SIG-M5 treated with dmso at 0.1 percent for 504 hours (cell line): ENCODE measurements at regions not wholly inside any gene's neighbourhood (a gene's known extent, or its start where the extent isn't known, plus 50 kb on each side); places are given as distances from the start of the nearest gene placed in this dataset.
"Not testable (repeated sequence)": the region's sequence is repeated elsewhere in the genome, so short reads cannot be mapped to it uniquely, and the experiment has no call there.

Experiments used
- DNase-seq: peaks from one replicate; lab custom pipeline; 2025; ENCODE audit not compliant: unreplicated experiment; lab: John Stamatoyannopoulos, UW

- DNase-seq = not testable (repeated sequence)
These were observed 1533.5 kb downstream of the REEP3 start for GRCh38 chr10:65054701-65055100.

GRCh38 chr10:65065278-65065677, 1544.1 kb downstream of the REEP3 start:
- DNase-seq = no peak

DNA sequence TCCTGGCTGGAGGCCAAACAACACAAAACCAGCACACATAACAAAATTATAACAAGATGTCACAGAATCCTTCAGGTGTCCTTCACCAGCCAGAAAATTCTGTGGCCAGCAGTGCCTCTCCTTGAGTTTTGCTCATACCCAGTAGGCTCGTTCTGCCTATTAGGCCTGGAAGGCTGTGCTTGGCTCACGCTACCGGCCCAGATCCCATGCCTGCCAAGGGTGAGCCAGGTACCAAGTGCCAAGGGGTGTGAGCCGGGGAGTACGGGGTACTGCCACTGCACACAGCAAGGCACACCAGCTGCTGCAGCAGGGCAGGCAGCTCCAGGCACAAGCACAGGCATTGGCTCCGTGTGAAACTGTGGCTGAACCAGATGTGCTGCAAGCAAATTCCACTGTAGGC, 1562.0 kb downstream of the REEP3 start:
- no peak for DNase-seq

- DNase-seq = no peak
These were observed 1569.8 kb downstream of the REEP3 start for GRCh38 chr10:65090991-65091390.

- no peak for DNase-seq
These were observed 1578.9 kb downstream of the REEP3 start for GRCh38 chr10:65100146-65100545.

DNA sequence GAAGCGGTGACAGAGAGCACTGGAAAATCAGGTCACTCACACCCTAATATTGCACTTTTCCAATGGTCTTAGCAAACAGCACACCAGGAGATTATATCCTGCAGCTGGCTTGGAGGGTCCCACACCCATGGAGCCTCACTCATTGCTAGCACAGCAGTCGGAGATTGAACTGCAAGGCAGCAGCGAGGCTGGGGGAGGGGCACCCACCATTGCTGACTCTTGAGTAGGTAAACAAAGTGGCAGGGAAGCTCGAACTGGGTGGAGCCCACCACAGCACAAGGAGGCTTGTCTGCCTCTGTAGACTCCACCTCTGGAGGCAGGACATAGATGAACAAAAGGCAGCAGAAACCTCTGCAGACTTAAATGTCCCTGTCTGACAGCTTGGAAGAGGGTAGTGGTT, 1579.7 kb downstream of the REEP3 start:
- DNase-seq = not testable (repeated sequence)

- no peak for DNase-seq
These were observed 1588.8 kb downstream of the REEP3 start for GRCh38 chr10:65110009-65110408.

GRCh38 chr10:65111059-65111458, 1589.9 kb downstream of the REEP3 start:
- DNase-seq = not testable (repeated sequence)

DNA sequence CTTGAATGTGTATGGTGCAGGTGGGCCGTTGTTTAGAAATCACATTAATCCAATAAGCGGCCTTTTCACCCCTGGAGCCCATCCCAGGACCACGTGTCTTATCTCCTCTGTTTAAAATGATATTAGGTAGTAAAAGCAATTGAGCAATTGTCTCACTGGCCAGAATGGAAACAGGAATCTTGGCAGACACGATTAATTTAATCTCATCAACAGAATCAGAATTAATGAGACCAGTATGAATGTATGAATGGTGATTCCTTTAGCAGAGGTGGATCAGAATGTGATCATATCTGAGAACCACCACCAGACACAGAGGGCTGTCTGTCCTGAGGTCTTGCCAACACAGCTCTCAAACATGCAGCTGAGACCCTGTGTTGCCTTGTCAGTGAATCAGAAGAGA, 1591.4 kb downstream of the REEP3 start:
- no peak for DNase-seq

GRCh38 chr10:65123120-65123519, 1601.9 kb downstream of the REEP3 start:
- no peak for DNase-seq

- DNase-seq = no peak
These were observed 1604.0 kb downstream of the REEP3 start for GRCh38 chr10:65125212-65125611.

- no peak for DNase-seq
These were observed 1605.1 kb downstream of the REEP3 start for GRCh38 chr10:65126288-65126687.

DNA sequence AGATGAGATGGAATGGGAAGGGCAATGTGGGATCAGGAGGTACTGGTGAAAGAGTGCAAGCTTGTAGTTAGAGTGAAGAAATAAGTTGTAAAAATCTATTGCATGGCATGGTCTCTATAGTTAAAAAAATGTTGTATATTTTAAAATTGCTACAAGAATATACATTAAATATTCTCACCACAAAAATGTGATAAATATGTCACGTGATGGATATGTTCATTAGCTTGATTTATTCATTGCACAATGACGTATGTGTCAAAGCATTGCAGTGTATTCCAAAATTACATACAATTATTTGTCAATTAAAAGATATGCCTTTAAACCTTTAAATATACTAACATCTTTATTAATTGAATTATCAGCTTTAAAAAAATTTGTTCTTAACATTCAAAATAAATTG, 1607.1 kb downstream of the REEP3 start:
- no peak for DNase-seq

DNA sequence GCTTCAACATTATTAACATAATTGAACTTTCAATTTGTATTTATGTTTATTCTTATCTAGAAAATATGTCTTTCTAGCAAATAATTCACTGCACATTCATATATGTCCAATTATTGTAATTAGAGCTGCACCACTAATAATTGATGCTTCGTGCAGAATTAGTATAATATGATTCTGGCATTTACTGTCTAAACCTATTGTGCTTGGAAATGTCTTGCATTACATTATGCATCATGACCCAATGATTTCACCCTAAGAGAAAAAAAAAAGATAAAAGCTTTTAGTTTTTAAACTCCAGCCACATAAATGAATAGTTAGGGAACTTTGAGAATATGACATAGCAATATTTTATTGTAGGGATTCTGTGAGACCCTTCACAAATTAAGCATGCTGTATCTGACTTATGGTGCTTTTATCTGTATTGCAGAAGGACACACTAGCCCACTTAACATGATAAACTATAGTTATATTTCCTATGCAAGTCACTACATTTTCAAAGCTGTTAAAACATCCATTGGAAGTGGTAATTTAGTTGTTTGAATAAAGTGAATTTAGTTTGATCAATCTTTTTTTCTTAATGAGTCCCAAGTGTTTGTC, 1609.1 kb downstream of the REEP3 start:
- no peak for DNase-seq

DNA sequence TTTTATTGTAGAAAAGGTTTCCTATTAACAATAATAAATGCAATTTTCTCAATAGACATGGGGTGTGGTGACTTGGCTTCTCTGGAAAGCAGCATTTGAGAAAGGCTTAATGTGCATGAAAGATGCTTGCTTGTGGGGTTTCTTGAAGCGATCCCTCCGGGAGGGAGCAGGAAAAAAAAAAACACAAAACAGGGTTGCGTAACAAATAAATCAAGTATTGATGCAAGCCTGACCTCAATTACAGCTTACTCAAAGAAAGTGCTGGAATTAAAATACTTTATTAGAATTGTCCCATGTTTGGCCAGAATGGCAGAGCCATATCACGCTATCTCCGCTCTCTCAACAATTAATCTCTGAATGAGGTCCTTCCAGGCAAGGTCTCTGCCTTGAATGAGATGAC, 1612.5 kb downstream of the REEP3 start:
- no peak for DNase-seq

- DNase-seq = no peak
These were observed 1614.3 kb downstream of the REEP3 start for GRCh38 chr10:65135508-65135907.

DNA sequence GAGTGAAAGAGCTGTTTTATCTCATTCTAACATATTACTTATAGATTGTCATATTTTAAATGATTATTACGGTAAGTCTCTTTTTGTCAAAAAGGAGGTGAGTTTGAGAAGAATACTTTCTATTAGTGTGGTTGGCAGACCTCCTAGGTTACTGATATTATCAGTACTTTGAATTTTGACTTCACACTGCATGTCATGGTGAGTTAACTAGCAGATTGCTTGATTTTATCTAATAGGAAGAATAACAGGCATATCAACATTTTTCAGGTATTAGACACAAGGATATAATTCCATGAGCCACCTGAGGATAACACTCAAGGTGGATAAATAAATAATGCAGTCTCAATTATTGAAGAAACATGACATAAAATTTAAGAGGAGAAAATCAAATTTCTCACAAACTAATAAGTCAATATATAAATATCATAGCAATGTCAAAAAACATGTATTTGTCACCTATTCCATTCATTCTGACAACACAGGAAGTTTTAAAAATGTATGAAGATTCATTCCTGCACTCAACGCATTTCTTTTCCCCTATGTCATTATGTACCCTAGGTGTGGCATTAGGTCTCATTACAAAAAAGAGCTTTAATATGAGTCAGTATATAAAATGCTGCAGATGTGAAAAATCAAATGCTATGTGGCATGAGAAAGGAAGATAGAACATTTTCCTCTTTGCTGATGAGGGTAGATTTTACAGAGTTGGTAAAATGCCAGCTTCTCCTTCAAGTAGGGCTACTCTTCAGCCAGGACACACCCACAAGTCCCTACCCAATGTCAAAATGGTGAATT, 1621.6 kb downstream of the REEP3 start:
- no peak for DNase-seq

GRCh38 chr10:65143723-65144122, 1622.5 kb downstream of the REEP3 start:
- DNase-seq = no peak

GRCh38 chr10:65149878-65150277, 1628.7 kb downstream of the REEP3 start:
- no peak for DNase-seq

DNA sequence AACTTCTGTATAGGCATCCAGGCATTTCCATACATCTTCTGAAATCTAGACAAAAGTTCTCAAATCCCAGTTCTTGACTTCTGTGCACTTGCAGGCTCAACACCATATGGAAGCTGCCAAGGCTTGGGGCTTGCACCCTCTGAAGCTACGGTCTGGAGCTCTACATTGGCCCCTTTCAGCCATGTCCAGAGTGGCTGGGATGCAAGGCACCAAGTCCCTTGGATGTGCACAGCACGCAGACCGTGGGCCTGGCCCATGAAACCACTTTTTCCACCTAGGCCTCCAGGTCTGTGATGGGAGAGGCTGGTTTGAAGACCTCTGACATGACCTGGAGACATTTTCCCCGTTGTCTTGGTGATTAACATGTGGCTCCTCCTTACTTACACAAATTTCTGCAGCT, 1645.1 kb downstream of the REEP3 start:
- DNase-seq = no peak

GRCh38 chr10:65172249-65172648, 1651.0 kb downstream of the REEP3 start:
- DNase-seq = no peak

- no peak for DNase-seq
These were observed 1655.8 kb downstream of the REEP3 start for GRCh38 chr10:65176994-65177393.

- DNase-seq = no peak
These were observed 1662.0 kb downstream of the REEP3 start for GRCh38 chr10:65183236-65183635.
